Thymus (tissue), 11 donors: ENCODE measurements at regions not wholly inside any gene's neighbourhood (a gene's known extent, or its start where the extent isn't known, plus 50 kb on each side); places are given as distances from the start of the nearest gene placed in this dataset.
"Not testable (repeated sequence)": the region's sequence is repeated elsewhere in the genome, so short reads cannot be mapped to it uniquely, and the experiment has no call there.

Source experiments
- DNase-seq, 9 donors: peaks; one replicate each; pipeline ENCODE4 v3.0.0-alpha.2; 2013; ENCODE audit warnings: low spot score in 9 of 9, low read depth in 6 of 9, missing footprints in 1 of 9
- H3K27ac ChIP-seq, 2 donors: one replicate each; pipeline ENCODE4 v1.5.1; 2013; ENCODE audit warnings: control low read depth in 1 of 2, low read depth in 1 of 2, low read length in 1 of 2, mild to moderate bottlenecking in 1 of 2, moderate library complexity in 1 of 2
- H3K27me3 ChIP-seq, 2 donors: one replicate each; pipeline ENCODE4 v1.5.1; 2013; ENCODE audit warnings: low read length in 1 of 2; ENCODE audit not compliant: control insufficient read depth in 2 of 2, insufficient read depth in 1 of 2
- H3K36me3 ChIP-seq, 2 donors: one replicate each; pipeline ENCODE4 v1.5.1; 2013; ENCODE audit warnings: low read length in 1 of 2, mild to moderate bottlenecking in 1 of 2, moderate library complexity in 1 of 2; ENCODE audit not compliant: control insufficient read depth in 2 of 2, insufficient read depth in 2 of 2
- H3K4me1 ChIP-seq, 2 donors: one replicate each; pipeline ENCODE4 v1.5.1; 2013; ENCODE audit warnings: low read length in 2 of 2; ENCODE audit not compliant: control insufficient read depth in 2 of 2, insufficient read depth in 2 of 2
- H3K4me3 ChIP-seq, 2 donors: one replicate each; pipeline ENCODE4 v1.5.1; 2013; ENCODE audit warnings: low read length in 2 of 2, control low read depth in 1 of 2, mild to moderate bottlenecking in 1 of 2
- H3K9me3 ChIP-seq, 2 donors: one replicate each; pipeline ENCODE4 v1.5.1; 2013; ENCODE audit warnings: low read length in 1 of 2, mild to moderate bottlenecking in 1 of 2; ENCODE audit not compliant: control insufficient read depth in 2 of 2, insufficient read depth in 1 of 2
- WGBS: extraction: QIAGEN DNeasy Blood & Tissue Kit; methylation state at CpG from one replicate; pipeline ENCODE4 v1.1.7; 2013; 5-methylcytosine and 5-hydroxymethylcytosine counted together
- donor health status: healthy.

- 54% methylated on average over 3 of the region's 3 CpGs for WGBS
Measured at GRCh38 chrX:95764972-95765451, 919.6 kb upstream of the DIAPH2 start.

GRCh38 chrX:95771198-95771597 lies 913.4 kb upstream of the DIAPH2 start:
- not testable (repeated sequence) for H3K4me1 ChIP-seq, H3K27me3 ChIP-seq, H3K4me3 ChIP-seq, H3K36me3 ChIP-seq, H3K27ac ChIP-seq, H3K9me3 ChIP-seq, DNase-seq
- 94% methylated on average over 6 of the region's 6 CpGs for WGBS

More at GRCh38 chrX:95764972-95765451, 919.6 kb upstream of the DIAPH2 start:
- DNase-seq: peak in 2 of 9 donors; percentile 2 to 17
- Histone ChIP-seq H3K4me1 (no peaks in the 10 kb centered on the region), H3K4me3 (no peak overlapping the region), H3K9me3 (no peaks in the 10 kb centered on the region), H3K27me3 (no peaks in the 10 kb centered on the region), H3K27ac (no peak overlapping the region), H3K36me3 (no peaks in the 10 kb centered on the region)

DNA sequence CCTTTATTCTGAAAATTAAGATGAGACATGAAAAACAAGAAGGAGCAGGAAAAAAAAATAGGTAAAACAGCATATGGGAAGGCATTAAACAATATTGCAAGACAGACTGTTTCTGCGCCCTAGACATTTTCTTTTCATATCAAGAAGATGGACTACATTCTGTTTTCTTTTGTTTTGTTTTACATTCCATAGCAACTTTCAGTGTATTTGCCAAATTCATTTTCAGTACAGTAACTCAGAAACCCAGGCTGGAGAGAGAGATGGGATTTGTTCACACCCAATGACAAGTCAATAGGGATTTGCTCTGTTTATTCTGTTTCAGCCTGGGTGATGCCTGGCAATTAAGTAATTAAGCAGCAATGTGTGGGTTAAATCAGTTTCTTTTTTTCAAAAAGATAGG lies 892.8 kb upstream of the DIAPH2 start:
- H3K27ac ChIP-seq: no peak overlapping the region
- 93% methylated on average over 1 of the region's 1 CpG for WGBS
- DNase-seq: no peak

DNA sequence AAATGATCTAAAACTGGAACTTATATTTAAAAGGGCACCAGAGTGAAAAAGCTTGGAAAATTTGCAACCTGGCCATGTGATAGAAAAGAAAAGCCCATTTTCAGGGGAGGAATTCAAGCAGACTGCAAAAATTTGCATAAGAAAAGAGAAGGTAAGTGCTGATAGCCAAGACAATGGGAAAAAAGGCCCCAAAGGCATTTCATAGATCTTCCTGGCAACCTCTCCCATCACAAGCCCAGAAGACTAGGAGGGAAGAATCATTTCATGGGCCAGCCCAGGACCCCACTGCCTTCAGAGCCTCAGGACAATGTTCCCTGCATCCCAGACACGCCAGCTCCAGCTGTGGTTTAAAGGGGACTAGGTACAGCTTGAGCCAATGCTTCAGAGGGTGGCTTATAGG lies 887.3 kb upstream of the DIAPH2 start:
- WGBS: 79% methylated on average over 1 of the region's 1 CpG

More for the DNA sequence above, 892.8 kb upstream of the DIAPH2 start:
- Histone ChIP-seq H3K4me1 (no peaks in the 10 kb centered on the region), H3K27me3 (no peaks in the 10 kb centered on the region), H3K4me3 (no peak overlapping the region), H3K36me3 (no peaks in the 10 kb centered on the region), H3K9me3 (no peaks in the 10 kb centered on the region)

GRCh38 chrX:95823796-95824195 lies 860.8 kb upstream of the DIAPH2 start:
- 90% methylated on average over 1 of the region's 1 CpG for WGBS
- no peaks in the 10 kb centered on the region for H3K27me3 ChIP-seq
- H3K9me3 ChIP-seq: no peaks in the 10 kb centered on the region
- no peak overlapping the region for H3K27ac ChIP-seq
- H3K4me3 ChIP-seq: no peak overlapping the region
- no peaks in the 10 kb centered on the region for H3K36me3 ChIP-seq
- DNase-seq: no peak
- no peaks in the 10 kb centered on the region for H3K4me1 ChIP-seq

More for the DNA sequence above, 887.3 kb upstream of the DIAPH2 start:
- DNase-seq: no peak
- no peaks in the 10 kb centered on the region for H3K9me3 ChIP-seq
- H3K27me3 ChIP-seq: no peaks in the 10 kb centered on the region
- no peaks in the 10 kb centered on the region for H3K36me3 ChIP-seq
- H3K4me3 ChIP-seq: no peak overlapping the region
- H3K4me1 ChIP-seq: no peaks in the 10 kb centered on the region
- H3K27ac ChIP-seq: no peak overlapping the region

DNA sequence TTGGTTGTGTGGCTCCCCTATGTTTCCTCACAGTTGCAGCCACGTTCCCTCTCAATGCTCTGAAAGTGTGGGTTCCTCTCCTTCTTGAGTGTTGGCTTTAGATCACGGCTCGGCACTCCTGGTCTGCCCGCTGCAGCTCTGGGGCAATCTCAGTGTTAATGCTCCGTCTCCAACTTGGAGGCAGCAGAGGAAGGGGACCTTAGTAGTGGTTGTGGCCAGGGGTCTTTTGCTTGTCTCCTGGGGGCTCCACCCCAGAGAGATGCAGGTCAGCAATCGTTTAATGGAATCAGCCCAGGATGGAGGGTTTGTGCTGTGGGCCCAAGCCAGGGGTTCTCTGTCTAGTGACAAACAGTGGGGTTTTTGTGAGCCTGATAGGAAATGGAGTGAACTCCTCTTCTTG lies 849.4 kb upstream of the DIAPH2 start:
- Histone ChIP-seq H3K27me3 (no peaks in the 10 kb centered on the region), H3K4me3 (no peak overlapping the region), H3K27ac (no peak overlapping the region), H3K9me3 (peaks cover 0 to 11% of the 10 kb centered on the region in 2 donors), H3K4me1 (no peaks in the 10 kb centered on the region), H3K36me3 (no peaks in the 10 kb centered on the region)
- WGBS: 94% methylated on average over 6 of the region's 6 CpGs
- DNase-seq: no peak

GRCh38 chrX:95836517-95836916 lies 848.1 kb upstream of the DIAPH2 start:
- 91% methylated on average over 1 of the region's 1 CpG for WGBS
- no peak for DNase-seq
- H3K9me3 ChIP-seq: peaks cover 0 to 11% of the 10 kb centered on the region in 2 donors
- H3K36me3 ChIP-seq: no peaks in the 10 kb centered on the region
- H3K4me1 ChIP-seq: no peaks in the 10 kb centered on the region
- no peak overlapping the region for H3K4me3 ChIP-seq
- H3K27ac ChIP-seq: no peak overlapping the region
- H3K27me3 ChIP-seq: no peaks in the 10 kb centered on the region

- no peak for DNase-seq
- Histone ChIP-seq H3K36me3 (no peaks in the 10 kb centered on the region), H3K27me3 (no peaks in the 10 kb centered on the region)
Measured at GRCh38 chrX:95841863-95842262, 842.8 kb upstream of the DIAPH2 start.

DNA sequence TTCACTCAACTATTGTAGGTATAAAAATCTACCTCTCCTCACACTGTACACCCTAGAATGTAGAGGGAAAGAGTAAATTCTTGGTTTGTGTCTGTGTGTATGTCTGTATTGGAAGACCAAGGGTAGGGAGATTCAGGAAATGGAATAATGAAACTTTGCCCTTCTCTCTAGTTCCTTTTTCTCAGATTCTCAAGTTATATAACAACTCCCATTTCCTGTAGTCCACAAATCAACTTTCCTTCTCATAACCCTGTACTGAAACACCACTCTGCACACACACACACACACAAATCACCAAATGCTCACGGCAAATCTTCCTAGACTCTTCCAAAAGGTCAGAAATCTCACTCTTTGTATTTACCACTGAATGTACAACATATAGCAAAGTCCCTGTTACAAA lies 824.5 kb upstream of the DIAPH2 start:
- Histone ChIP-seq H3K4me1 (no peaks in the 10 kb centered on the region), H3K9me3 (no peaks in the 10 kb centered on the region), H3K36me3 (no peaks in the 10 kb centered on the region), H3K27me3 (no peaks in the 10 kb centered on the region), H3K4me3 (no peak overlapping the region), H3K27ac (no peak overlapping the region)
- WGBS: 46% methylated on average over 1 of the region's 1 CpG
- no peak for DNase-seq

More at GRCh38 chrX:95841863-95842262, 842.8 kb upstream of the DIAPH2 start:
- no peaks in the 10 kb centered on the region for H3K4me1 ChIP-seq
- no peak overlapping the region for H3K27ac ChIP-seq
- H3K9me3 ChIP-seq: no peaks in the 10 kb centered on the region
- no peak overlapping the region for H3K4me3 ChIP-seq

- no peak overlapping the region for H3K27ac ChIP-seq
- WGBS: 97% methylated on average over 1 of the region's 1 CpG
- no peaks in the 10 kb centered on the region for H3K27me3 ChIP-seq
- H3K9me3 ChIP-seq: no peaks in the 10 kb centered on the region
- H3K4me1 ChIP-seq: no peaks in the 10 kb centered on the region
- no peak for DNase-seq
- no peaks in the 10 kb centered on the region for H3K36me3 ChIP-seq
- H3K4me3 ChIP-seq: no peak overlapping the region
Measured at GRCh38 chrX:95875661-95876060, 809.0 kb upstream of the DIAPH2 start.
